ENCODE measurements at regions not wholly inside any gene's neighbourhood (a gene's known extent, or its start where the extent isn't known, plus 50 kb on each side); places are given as distances from the start of the nearest gene placed in this dataset.

- no peak for TF ChIP-seq CTCF (conservative IDR thresholded peaks at IDR 0.05; ENCODE audit: low read length)
- no peak for TF ChIP-seq EZH2phosphoT487 (IDR thresholded peaks at IDR 0.05; ENCODE audit: borderline replicate concordance, low read depth, low read length)
These were observed 185.6 kb downstream of the DMAC1 start for GRCh38 chr9:7613931-7614330.
